ENCODE measurements at regions not wholly inside any gene's neighbourhood (a gene's known extent, or its start where the extent isn't known, plus 50 kb on each side); places are given as distances from the start of the nearest gene placed in this dataset.

DNA sequence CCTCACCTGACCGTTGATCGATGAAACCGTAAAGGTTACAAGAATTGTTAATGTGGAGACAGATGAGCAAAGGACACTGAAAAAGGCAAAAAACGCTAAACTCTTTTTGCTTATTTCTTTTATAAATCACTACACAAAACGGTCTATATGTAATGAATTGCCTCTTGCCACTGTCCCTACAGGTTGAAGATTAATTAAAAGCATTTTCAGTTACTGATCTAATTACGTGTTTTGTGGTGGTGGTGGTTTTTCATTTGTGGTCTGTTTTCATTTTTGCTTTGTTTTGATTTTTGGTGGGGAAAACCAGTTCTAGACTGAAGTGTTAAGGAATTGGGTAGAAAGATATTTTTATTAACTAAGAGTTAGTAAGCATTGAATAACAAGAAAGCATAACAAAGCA lies 299.2 kb upstream of the LRRN1 start:
- no peak overlapping the region for H3K4me3 ChIP-seq
- no peak for ATAC-seq
- H3K27me3 ChIP-seq (ENCODE audit: low read depth), result no peaks in the 10 kb centered on the region
- no peak overlapping the region for H3K27ac ChIP-seq
- H3K36me3 ChIP-seq, result no peaks in the 10 kb centered on the region
- H3K9me3 ChIP-seq, result no peaks in the 10 kb centered on the region
- TF ChIP-seq, protein P1, sequence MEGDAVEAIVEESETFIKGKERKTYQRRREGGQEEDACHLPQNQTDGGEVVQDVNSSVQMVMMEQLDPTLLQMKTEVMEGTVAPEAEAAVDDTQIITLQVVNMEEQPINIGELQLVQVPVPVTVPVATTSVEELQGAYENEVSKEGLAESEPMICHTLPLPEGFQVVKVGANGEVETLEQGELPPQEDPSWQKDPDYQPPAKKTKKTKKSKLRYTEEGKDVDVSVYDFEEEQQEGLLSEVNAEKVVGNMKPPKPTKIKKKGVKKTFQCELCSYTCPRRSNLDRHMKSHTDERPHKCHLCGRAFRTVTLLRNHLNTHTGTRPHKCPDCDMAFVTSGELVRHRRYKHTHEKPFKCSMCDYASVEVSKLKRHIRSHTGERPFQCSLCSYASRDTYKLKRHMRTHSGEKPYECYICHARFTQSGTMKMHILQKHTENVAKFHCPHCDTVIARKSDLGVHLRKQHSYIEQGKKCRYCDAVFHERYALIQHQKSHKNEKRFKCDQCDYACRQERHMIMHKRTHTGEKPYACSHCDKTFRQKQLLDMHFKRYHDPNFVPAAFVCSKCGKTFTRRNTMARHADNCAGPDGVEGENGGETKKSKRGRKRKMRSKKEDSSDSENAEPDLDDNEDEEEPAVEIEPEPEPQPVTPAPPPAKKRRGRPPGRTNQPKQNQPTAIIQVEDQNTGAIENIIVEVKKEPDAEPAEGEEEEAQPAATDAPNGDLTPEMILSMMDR (IDR thresholded peaks at IDR 0.05), result no peak
- intact Hi-C loops (cut with DNase I), result no loop called here
- H3K4me1 ChIP-seq, result no peaks in the 10 kb centered on the region
- no peak for DNase-seq

DNA sequence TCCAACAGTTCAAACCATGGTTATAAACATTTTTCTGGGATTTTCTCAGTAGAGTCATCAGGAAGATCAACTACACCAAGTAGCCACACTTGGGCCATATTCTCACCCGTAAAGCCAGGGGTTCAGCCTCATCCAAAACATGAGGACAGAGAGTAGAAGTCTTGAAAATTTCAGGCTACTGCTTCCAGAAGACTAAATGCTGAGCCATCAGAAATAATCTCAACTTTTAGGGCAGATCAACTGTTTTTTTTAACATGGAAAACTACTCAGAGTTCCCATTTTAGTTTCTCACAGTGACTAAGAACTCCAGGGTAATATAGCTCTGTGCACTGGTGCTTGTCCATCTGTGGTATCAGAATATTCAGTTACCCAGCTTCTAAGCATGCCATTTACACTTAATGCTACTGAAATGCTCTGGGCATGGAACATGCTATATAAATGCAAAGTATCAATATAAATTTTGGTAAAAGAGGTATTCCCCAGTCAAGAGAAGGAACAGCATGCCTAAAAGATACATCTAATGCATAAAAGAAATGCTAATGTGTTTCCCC lies 300.1 kb upstream of the LRRN1 start:
- no peak for ATAC-seq
- Histone ChIP-seq H3K36me3 (no peaks in the 10 kb centered on the region), H3K9me3 (no peaks in the 10 kb centered on the region), H3K4me3 (no peak overlapping the region), H3K4me1 (no peaks in the 10 kb centered on the region), H3K27ac (no peak overlapping the region), H3K27me3 (ENCODE audit: low read depth) (no peaks in the 10 kb centered on the region)
- intact Hi-C loops (cut with DNase I), result no loop called here
- TF ChIP-seq, protein P1 (IDR thresholded peaks at IDR 0.05), result no peak
- no peak for DNase-seq

DNA sequence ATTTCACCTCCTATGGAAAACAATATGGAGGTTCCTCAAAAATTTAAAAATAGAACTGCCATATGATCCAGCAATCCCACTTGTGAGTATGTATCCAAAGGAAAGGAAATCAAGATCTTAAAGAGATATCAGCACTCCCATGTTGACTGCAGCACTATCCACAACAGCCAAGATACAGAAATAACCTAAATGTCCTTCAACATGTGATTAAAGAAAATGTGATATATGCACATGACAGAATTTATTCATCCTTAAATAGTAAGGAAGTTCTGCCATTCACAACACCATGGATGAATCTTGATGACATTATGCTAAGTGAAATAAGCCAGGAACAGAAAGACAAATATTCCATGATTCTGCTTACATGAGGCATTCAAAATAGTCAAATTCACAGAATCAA lies 303.6 kb upstream of the LRRN1 start:
- ATAC-seq (no peak), DNase-seq (no peak)
- Histone ChIP-seq H3K36me3 (no peaks in the 10 kb centered on the region), H3K4me1 (no peaks in the 10 kb centered on the region), H3K9me3 (no peaks in the 10 kb centered on the region), H3K4me3 (no peak overlapping the region), H3K27me3 (ENCODE audit: low read depth) (no peaks in the 10 kb centered on the region), H3K27ac (no peak overlapping the region)
- intact Hi-C loops (cut with DNase I), result no loop called here
- TF ChIP-seq, protein P1 (IDR thresholded peaks at IDR 0.05), result no peak

DNA sequence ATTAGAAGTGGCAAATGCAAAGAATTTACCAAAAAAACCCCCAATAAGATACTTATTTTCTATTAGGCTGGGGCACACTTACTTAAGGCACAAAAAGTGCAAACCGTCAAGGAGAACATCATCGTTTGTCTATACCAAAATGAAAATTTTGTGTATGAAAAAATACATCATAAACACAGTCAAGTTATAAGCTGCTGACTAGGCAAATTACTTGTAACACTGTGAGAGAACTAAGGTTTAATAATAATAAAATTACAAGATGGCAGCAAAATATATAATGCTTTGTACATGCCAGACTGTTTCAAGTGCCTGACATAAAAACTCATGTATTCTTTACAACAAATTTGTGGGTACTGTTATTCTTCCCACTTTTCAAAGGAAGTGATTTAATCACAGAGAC lies 297.2 kb upstream of the CRBN start:
- intact Hi-C loops (cut with DNase I), result no loop called here
- ATAC-seq, result no peak
- H3K27me3 ChIP-seq (ENCODE audit: low read depth), result no peaks in the 10 kb centered on the region
- no peaks in the 10 kb centered on the region for H3K4me1 ChIP-seq
- H3K27ac ChIP-seq, result no peak overlapping the region
- no peak overlapping the region for H3K4me3 ChIP-seq
- no peaks in the 10 kb centered on the region for H3K9me3 ChIP-seq
- no peak for DNase-seq
- no peaks in the 10 kb centered on the region for H3K36me3 ChIP-seq
- TF ChIP-seq, protein P1 (IDR thresholded peaks at IDR 0.05), result no peak

DNA sequence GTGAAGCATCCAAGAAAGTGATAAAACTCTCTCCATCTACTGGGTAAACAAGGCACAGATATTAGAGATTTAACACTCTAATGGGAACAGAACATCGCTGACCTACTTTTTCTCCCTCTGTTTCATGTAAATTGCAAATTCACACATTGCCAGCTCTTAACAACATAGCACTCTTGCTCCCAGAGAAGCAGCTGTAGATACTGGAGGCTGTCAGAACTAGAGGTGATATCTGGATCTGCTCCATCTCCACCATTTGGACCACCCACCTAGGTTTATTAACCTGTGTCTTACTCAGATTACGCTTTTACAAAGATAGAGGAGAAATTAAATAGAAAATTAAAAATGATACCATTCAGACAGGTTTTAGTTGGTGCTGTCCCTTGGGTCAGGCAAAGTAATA lies 289.1 kb upstream of the CRBN start:
- Histone ChIP-seq H3K27ac (no peak overlapping the region), H3K27me3 (ENCODE audit: low read depth) (no peaks in the 10 kb centered on the region), H3K36me3 (no peaks in the 10 kb centered on the region), H3K4me1 (no peaks in the 10 kb centered on the region), H3K4me3 (no peak overlapping the region), H3K9me3 (no peaks in the 10 kb centered on the region)
- intact Hi-C loops (cut with DNase I), result no loop called here
- TF ChIP-seq, protein P1 (IDR thresholded peaks at IDR 0.05), result no peak
- DNase-seq (no peak), ATAC-seq (no peak)

DNA sequence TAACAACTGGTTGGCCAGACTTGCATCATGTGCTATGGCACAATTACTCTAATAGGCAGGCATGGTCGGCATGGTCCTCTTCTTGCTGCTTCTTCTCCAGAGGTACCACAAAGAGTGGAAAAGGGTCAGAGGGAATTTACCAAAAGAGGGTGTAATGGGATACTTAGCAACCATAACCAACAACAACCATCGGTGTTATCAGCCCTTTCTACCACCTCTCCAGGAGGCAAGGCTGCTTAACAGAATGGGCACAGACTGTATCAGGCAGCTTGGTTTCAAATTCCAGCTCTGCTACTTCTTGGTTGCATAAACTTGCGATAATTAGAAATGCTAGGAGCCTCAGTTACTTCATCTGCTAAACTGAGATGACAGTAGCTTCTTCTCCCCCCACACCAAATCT lies 284.6 kb upstream of the CRBN start:
- intact Hi-C loops (cut with DNase I), result no loop called here
- Histone ChIP-seq H3K27me3 (ENCODE audit: low read depth) (no peaks in the 10 kb centered on the region), H3K9me3 (no peaks in the 10 kb centered on the region), H3K27ac (no peak overlapping the region), H3K4me3 (no peak overlapping the region), H3K36me3 (no peaks in the 10 kb centered on the region), H3K4me1 (no peaks in the 10 kb centered on the region)
- DNase-seq (no peak), ATAC-seq (no peak)
- TF ChIP-seq, protein P1 (IDR thresholded peaks at IDR 0.05), result no peak

Data from lower lobe of right lung (tissue), 2 donors.